Fibroblast of villous mesenchyme (primary cell): ENCODE measurements at regions not wholly inside any gene's neighbourhood (a gene's known extent, or its start where the extent isn't known, plus 50 kb on each side); places are given as distances from the start of the nearest gene placed in this dataset.

Source experiments
- DNase-seq: peaks from one replicate; pipeline ENCODE4 v3.0.0-alpha.2; 2010; ENCODE audit warnings: low read depth
- H3K4me3 ChIP-seq: 2 replicates; pipeline ENCODE4 v1.5.1; 2011; ENCODE audit warnings: low read depth, mild to moderate bottlenecking, low read length
- TF ChIP-seq, protein P1 (sequence below): IDR thresholded peaks from 2 replicates; pipeline ENCODE4 v1.5.1; 2012; ENCODE audit warnings: low read depth, mild to moderate bottlenecking, low read length; ENCODE audit not compliant: insufficient read depth

DNA sequence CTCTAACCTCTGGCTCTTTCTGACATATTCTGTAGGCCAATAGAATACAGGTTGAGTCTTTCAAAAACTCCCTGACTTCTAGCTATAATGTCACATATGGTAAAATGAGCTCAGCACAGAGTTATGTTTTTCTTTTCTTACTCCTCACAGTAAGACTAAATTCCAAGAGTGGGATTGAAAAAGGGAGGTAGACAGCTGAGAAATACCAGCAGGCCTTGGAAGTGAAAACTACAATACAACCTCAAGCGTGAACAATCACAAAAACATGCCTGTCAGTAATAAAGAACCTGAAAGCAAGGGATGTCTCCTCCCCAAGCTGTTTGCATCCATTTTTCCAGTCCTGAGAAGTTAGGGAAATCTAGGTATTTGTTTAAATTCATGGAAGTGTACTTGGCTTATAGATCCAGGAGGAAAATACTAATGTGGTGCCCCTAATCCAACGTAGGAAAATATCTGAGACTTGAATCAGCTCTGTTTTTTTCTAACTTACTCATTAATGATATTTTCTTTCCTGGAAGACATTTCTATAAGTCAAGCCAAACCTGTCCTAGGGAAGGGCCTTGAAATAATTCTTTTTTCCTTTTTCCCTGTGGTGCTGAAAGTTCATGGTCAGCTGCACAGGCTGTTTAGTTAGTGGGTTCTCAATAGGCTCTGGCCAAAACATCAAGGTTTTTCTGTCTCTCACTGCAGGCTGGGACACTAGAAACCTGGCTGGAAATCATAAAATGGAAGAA lies 167.9 kb upstream of the SPATS2L start:
- peak; percentile 65 for DNase-seq
- no peak overlapping the region for H3K4me3 ChIP-seq
- TF ChIP-seq, protein P1, sequence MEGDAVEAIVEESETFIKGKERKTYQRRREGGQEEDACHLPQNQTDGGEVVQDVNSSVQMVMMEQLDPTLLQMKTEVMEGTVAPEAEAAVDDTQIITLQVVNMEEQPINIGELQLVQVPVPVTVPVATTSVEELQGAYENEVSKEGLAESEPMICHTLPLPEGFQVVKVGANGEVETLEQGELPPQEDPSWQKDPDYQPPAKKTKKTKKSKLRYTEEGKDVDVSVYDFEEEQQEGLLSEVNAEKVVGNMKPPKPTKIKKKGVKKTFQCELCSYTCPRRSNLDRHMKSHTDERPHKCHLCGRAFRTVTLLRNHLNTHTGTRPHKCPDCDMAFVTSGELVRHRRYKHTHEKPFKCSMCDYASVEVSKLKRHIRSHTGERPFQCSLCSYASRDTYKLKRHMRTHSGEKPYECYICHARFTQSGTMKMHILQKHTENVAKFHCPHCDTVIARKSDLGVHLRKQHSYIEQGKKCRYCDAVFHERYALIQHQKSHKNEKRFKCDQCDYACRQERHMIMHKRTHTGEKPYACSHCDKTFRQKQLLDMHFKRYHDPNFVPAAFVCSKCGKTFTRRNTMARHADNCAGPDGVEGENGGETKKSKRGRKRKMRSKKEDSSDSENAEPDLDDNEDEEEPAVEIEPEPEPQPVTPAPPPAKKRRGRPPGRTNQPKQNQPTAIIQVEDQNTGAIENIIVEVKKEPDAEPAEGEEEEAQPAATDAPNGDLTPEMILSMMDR = no peak

DNA sequence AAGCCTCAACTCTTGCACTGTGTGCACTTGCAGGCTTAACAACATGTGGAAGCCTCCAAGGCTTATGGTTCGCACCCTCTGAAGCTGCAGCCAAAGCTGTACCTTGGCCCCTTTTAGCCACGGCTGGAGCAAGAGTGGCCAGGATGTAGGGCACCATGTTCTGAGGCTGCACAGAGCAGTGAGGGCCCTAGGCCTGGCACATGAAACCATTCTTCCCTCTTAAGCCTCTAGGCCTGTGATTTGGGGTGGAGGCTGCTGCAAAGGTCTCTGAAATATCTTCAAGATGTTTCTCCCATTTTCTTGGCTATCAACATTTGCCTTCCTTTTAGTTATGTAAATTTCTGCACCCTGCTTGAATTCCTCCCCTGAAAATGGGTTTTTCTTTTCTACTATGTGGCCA lies 161.9 kb upstream of the SPATS2L start:
- TF ChIP-seq, protein P1 = no peak

DNA sequence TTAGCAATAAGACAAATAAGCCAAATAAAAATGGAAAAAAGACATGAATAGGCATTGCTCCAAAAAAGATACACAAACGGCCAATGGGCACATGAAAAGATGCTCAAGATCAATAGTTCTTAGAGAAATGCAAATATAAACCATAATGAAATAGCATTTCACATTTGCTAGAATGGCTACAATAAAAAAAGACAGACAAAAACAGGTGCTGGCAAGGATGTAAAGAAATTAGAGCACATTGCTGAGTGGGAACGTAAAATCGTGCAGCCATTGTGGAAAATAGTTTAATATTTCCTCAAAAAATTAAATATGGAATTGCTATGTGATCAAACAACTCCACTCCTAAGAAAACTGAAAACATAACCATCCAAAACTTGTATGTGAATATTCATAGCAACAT lies 160.0 kb upstream of the SPATS2L start:
- H3K4me3 ChIP-seq = no peak overlapping the region
- DNase-seq = no peak
- TF ChIP-seq, protein P1 = no peak

More for the DNA sequence above, 161.9 kb upstream of the SPATS2L start:
- no peak overlapping the region for H3K4me3 ChIP-seq
- no peak for DNase-seq

DNA sequence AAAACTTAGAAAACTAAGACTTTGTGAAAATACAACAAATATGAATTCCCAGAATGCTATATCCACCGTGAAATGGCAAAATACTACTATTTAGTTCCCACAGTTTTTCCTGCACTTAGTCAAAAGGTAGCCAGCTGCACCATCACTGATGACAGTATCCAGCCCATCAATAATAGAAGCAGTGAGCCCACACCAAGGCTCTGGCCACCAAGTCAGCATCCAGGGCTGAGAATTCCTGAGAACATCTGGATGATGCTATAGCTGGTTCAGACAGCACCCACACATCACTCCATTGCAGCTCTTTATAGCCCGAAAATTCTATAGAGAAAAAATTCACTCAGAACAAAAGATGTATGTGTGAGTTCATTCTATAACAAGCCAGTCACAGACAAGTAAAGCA lies 159.1 kb upstream of the SPATS2L start:
- TF ChIP-seq, protein P1 = no peak
- DNase-seq = no peak
- H3K4me3 ChIP-seq = no peak overlapping the region

DNA sequence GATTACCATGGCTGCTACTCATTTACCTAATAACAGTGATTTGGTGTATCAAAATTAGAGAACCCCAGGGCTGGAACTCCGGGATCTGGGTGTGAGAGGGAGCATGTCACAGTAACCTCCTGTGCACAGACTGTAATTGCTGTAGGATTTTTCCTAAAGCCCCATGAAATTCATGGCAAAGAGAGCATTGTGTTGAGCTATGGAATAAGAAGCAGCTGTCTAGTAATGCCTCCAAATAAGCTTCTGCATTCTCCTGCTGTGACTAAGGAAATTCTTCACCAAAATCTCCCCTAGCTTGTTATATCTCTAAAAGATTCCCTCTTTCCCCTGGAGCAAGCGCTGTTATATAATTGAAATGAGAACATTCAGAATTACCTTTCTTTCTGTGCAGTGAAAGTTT lies 158.1 kb upstream of the SPATS2L start:
- DNase-seq = no peak
- H3K4me3 ChIP-seq = no peak overlapping the region
- TF ChIP-seq, protein P1 = no peak

DNA sequence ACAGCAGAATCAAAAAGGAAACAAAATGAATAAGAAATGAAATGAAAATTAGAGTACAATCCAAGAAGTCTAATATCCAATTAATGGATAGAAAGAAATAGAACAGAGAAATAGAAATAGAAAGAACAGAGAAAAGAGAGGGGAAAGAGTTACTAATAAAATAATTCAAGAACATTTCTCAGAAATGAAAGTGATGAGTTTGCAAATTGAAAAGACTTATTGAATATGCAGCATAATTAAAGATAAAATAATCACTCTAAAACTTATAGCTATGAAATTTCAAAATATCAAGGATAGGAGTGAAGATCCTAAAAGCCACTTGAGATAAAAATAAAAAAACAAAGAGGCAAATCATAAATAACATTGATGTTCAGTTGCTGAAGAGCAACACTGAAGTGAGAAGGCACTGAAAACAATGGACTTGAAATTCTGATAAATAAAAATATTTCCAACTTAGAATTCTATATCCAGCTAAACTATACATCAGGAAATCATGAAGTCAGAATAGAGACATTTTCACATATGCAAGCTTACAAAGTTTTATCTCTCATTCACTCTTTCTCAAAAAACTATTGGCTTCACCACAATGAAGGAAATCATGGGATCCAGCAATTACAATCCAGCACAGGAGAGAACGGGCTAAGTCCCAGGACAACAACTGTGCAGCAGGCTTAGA lies 155.9 kb upstream of the SPATS2L start:
- TF ChIP-seq, protein P1 = no peak

More for the DNA sequence above, 155.9 kb upstream of the SPATS2L start:
- H3K4me3 ChIP-seq = no peak overlapping the region
- DNase-seq = no peak
